ENCODE measurements at regions not wholly inside any gene's neighbourhood (a gene's known extent, or its start where the extent isn't known, plus 50 kb on each side); places are given as distances from the start of the nearest gene placed in this dataset.

DNA sequence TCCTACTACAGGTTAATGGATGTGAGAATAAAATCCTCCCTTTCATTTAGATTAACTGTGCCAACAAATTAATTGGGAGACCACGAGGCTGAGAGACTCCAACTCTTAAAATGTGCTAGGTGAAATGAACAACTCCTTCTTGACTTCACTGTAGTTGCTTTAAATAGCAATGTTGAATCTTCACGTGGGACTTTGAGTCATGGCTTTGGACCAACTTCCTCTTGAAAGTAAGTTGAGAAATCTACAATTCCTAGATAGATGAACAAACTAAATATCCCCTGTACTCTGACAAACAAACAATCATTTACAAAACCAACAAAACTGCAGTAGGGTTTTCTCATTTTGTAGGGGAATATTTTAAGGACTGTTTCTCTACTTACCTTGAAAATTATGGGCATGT, 291.9 kb upstream of the SPRED2 start:
- intact Hi-C loops (cut with DNase I), result no loop called here
- DNase-seq, result no peak

DNA sequence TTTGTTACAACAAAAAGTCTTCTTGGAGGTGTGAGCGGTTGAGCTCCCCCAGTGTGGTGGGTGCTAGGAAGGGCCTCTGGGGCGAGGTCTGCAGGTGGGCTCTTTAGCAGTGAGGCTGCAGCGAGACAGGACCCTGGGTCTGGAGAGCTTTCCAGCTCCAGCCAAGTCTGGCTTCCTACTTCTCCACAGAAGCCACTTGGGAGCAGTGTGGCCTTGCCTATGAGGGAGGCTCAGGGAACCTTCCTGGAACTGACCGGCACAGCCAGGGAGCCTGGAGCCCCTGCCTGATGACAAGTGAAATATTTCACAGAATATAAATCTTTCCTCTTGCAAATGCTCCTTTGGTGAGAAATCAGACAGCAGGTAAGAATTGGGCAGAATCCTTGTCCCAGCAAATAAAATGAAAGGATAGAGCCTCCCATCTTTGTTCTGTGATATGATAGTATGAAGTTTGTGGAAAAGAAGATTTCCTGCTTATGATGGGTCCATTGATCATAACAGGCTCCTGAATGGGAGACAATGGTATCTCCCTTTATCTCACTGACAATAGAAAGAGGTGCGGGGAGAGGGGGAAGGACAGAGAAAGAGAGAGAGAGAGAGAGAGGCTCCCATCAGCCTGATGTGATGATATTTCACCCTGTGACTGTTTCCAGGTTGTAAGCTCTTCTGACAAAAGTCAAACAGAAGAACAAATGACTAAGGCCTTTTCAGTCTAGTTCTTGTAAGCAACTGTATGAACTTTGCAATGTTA, 289.8 kb upstream of the SPRED2 start:
- intact Hi-C loops (cut with DNase I), result no loop called here

DNA sequence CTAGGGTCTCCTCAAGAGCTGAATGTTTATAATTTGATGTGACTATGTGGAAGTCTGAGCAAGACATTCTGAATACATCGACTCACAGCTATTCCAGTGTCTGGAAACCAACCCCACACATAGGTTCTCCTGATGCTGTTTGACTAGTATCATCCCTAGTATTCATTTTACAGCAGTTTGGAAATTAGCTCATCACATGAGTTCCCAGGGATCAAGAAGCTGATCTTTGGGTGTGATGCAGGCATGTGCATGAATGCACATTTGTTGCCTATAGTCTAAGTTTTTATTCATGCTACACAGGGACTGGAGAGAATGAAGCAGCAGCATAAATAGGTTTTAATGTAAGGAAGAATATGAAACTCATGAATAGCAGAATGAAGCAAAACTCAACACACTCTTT, 284.3 kb upstream of the SPRED2 start:
- intact Hi-C loops (cut with DNase I), result no loop called here
- DNase-seq, result no peak

More for the DNA sequence above, 289.8 kb upstream of the SPRED2 start:
- peak in 6 of 10 donors; percentile 9 to 88 (median 12) for DNase-seq

DNA sequence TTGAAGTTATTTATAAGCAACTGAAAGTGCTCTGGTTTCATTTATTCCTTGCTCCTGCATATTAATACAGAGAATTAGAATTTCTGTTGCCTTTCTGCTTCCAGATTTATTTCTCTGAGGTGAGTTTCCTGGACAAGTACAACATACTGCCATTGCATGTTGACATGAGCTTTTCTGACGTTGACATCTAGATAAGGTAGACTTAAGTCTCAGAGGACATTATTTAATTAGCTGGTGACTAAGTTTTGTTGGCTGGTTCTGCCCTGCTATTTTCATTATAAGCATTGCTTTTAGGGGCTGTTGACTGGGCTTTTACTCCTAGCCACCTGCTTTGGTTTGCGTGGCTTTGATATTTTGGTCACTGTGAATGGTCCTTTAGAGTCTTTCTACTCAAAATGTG, 282.9 kb upstream of the SPRED2 start:
- DNase-seq, result no peak
- intact Hi-C loops (cut with DNase I), result no loop called here

DNA sequence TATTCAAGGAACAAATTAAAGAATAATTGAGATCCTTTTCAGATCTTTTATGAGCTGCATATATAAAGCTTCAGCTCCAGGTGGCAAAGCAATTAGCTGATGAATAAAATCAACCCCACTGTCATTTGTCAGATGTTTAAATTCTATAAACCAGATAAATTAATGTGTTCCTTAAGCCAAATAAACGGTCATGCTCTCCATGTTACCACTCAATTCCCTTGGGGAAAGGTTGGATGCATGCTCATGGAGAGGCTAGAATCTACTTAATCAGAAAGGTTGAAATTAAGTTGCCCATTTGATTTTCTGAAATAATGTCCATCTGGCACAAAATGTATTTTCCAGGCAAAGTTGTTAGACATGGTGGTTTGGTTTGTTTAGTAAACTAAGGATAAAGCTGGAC, 282.5 kb upstream of the SPRED2 start:
- no peak for DNase-seq
- intact Hi-C loops (cut with DNase I), result no loop called here

DNA sequence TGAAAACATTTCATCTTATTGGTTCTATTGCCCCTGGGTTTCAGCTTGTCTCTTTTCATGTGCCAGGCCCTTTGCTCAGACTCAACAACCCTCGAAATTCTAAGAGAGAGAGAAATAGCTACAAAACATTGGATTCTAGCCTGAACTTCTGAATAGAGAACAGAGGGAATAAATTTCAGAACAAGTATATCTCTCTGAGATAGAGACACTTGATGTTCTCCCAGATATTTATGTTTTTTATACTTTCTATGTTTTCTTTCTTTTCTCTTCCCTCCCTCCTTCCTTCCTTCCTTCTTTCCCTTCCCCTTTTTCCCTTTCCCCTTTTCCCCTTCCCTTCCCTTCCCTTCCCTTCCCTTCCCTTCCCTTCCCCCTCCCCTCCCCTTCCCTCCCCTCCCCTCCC, 279.5 kb upstream of the SPRED2 start:
- intact Hi-C loops (cut with DNase I), result no loop called here
- no peak for DNase-seq

DNA sequence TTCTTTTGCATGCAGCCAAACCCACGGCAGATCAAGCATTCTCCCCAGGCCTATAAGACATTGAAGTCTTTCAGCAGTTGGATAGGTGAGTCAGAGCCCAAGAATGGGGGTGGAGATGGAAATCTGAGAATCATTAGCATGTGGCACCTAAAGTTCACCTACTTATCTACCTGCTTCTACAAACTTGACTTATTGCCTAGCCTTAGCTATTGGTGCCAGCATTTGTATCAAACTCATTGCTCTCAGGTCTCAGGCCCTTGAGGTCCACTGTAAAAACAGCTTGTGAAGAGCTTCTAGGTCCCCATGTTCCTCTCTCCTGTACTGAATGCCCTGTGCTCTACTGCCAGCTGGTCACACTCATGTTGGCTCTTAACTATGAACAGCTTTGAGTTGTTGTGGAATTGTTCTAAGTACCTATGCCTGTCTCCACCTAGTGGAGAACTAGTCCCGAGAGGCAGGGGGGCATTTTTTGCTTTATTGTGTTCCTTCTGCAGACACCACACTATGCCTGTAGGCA, 278.4 kb upstream of the SPRED2 start:
- intact Hi-C loops (cut with DNase I), result no loop called here
- no peak for DNase-seq

DNA sequence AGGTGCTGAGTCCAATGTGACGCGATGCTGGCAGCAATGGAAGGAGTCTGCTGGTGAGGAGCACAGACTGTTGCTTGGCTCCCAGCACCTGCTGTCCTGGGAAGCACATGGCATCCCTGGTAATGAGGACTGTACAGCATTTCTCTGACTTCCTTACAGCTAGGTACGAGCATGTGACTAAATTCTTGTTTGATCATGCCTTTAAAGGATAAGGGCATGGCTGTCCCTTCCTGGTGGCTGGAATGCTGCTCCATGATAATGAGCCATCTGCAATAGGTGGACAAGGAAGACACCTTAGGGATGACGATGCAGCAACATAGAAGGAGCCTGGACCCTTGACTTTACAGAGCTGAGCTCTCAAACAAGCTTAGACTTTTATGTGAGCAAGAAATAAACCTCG, 278.0 kb upstream of the SPRED2 start:
- DNase-seq, result no peak
- intact Hi-C loops (cut with DNase I), result no loop called here

DNA sequence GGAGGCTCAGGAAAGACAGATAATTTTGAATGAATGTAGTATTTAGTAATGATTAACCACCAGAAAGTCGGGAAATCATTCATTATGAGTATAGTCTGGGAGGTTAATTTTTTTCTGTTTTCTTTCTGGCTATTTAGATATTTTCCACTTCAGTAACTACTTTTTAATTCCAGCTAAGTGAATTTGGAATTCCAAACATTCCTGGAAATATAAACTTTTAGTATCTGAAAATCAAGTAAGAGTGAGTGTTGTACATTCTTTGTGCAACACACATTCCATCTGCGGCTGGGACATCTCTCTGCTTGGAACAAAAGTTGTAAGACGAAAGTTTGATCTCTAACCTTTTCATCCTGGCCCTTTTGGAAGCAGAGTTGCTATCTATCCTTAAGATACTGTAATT, 275.7 kb upstream of the SPRED2 start:
- no peak for DNase-seq
- intact Hi-C loops (cut with DNase I), result no loop called here

DNA sequence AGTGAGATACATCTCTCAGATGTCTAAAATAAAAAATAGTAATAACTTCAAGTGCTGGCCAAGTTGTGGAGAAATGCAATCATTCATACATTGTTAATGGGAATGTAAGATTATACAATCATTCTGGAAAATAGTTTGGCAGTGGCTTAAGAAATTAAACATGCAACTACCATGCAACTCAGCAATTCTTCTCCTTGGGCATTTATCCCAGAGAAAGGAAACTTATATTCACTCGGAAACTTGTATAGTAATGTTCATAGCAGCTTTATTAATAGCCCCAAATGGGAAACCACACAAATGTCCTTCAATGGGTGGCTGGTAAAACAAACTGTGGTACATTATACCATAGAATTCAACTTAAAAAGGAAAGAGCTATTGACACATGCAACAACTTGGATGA, 274.0 kb upstream of the SPRED2 start:
- intact Hi-C loops (cut with DNase I), result no loop called here
- no peak for DNase-seq

DNA sequence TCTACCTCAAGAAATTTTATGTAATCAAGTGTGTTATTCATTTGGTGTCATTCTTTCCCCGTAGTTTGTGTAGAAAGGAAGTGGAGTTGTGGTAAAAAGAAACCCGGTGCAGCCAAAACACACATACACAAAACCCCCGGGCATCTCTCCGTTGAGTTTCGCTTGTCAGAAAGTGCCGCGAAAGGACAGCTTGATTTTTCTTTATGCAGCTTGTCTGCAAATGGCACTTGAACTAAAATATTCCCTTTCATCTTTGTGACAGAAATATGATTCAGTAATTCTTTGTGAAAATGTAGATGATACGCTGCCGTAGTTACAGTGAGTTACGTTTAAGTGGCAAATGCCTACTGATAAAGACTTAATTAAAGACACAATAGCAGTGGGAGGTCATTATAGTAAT, 268.8 kb upstream of the SPRED2 start:
- intact Hi-C loops (cut with DNase I), result no loop called here
- DNase-seq, result no peak

DNA sequence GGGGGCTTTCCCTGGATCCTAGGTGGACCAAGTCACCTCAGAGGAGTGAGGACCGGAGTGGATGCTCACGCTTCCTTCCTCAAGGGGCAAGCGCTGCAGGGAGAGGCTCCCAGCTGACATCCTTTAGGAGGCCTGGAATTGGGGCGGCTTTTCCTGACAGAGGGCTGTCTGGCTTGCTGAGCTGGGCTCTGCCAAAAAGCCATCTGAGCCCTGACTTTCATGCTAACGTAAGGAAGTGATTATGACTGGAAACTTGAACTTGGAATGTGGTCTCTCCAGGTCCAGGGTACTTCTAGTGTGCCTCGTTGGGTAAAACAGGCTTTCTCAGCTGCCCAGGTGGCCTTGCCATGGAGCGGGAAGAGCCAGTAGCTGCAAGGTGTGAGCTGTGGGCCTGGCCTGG, 268.3 kb upstream of the SPRED2 start:
- intact Hi-C loops (cut with DNase I), result no loop called here
- no peak for DNase-seq

DNA sequence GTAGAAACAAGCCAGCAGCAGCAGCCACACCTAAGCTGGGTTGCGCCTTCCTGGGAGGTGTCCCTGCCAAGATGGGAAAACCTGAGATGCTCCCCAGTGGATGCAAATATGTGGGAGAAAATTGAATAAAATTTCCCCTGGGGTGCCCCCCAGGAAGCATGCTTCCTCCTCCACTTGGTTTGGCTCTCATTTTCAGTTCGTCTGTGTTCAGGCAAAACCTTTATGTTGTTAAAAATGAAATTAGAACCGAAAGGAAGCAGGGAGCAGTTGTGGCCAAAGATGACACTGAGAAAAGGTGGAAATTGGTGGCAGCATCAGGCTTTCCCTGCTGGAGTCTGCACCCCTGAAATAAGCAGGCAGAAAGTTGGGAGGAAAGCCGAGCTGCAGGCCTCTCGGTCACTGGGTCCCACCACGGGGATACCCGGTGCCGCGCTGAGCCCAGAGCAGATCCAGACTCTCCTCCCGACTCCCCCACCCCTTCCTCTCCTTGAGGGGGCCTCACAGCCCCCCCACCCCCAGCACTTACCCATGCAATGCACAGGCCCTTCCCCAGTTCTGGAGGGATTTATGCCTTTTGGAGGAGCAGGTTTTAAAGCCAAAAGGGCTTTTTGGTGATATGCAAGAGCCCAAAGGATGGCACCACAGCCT, 267.7 kb upstream of the SPRED2 start:
- intact Hi-C loops (cut with DNase I), result no loop called here
- peak in 1 of 10 donors; percentile 75 for DNase-seq

DNA sequence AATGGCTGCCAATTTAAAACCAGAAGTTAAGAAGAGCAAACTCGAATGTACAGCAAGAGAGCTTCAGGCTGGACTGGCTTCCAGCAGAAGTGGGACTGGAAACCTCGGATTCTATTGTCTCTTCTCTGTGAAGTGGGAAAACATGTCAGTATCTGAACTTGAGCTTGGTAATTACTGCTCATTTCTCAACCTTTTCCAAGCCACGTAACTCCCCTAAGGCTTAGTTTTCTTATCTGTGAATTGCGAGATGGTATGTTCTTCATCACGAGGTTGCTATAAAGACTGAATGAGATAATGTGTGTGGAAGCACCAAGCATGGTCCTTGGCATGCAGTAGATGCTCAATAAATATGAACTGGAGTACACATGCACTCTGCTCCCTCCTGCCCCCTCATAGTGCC, 259.4 kb upstream of the SPRED2 start:
- DNase-seq, result no peak

DNA sequence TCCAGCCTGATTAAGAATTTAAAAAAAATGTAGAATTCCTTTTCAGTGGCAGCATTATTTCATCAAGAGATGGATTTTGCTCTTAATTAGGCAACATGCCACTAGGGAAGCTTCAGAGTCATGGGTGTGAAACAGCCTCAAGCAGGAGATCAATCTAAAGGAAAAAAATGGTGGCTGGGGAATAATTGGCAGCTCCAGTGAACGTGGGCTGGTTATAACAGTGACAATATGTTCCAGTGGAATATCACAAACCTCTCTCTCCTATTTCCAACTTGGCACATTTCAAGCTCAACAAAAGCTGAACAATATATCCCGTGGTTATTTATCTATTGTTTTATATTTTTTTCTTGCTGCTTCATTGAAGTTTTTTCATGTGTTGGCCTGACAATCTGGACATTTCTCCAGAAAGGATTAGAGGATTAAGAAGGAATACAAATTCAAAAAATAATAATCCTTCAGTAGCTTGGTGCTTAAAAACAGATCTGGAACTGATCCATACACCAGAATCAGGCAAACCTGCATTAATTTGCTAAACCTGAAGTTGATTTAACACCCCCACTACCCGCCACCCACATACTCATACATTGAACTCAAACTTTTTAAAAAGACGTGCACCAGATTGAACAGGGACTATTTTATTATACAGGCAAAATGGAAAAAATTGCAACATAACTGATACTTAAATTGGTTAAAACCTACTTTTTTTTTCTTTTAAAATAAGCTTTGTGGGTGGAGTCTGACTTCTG, 255.9 kb upstream of the SPRED2 start:
- intact Hi-C loops (cut with DNase I), result no loop called here

More for the DNA sequence above, 259.4 kb upstream of the SPRED2 start:
- intact Hi-C loops (cut with DNase I), result no loop called here

DNA sequence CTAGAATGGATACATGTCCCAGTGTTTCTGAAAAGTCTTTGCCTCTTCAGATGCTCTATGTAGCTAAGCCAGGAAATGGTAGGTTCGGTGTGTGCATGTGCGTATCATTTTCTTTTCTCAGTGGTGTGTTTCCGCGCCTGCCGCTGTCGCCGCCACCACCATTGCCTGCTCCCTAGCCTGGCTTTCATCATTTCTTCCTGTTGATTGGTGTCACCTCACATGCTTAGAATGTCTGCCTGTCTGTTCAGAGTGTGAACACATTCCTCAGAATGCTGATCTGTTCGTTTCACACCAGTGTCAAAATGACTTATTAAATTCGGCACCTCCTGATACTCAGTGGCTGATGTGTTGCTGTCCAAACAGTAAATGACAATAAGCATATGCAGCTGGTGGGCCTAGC, 255.2 kb upstream of the SPRED2 start:
- no peak for DNase-seq

More for the DNA sequence above, 255.9 kb upstream of the SPRED2 start:
- DNase-seq, result no peak

DNA sequence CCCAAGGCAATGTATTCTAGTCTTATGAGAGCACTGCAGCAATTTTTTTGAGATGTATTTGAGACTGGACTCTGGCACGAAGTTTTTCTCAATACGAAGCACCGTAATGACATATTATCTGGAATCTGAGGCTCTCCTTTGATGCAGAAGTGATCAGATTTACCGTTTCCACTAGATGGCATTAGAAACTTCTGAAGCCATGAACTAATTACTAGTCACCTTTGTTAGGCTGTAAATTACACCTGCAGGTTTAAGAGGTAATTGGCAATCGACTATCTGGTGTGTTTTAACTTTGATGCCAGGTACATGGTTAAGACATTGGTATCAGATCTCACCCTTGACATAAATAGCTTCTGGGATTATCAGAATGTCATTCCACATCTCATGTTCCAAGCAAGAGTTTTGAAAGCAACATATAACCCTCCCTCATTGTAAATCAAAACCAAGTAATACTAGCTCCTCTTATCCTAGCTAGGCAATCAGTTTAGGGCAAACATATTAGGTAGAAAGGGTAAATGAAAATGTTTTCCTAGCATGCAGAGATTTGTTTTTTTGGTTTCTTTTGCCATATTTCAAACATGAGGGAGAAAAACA, 254.6 kb upstream of the SPRED2 start:
- no peak for DNase-seq
- intact Hi-C loops (cut with DNase I), result no loop called here

More for the DNA sequence above, 255.2 kb upstream of the SPRED2 start:
- intact Hi-C loops (cut with DNase I), result no loop called here

DNA sequence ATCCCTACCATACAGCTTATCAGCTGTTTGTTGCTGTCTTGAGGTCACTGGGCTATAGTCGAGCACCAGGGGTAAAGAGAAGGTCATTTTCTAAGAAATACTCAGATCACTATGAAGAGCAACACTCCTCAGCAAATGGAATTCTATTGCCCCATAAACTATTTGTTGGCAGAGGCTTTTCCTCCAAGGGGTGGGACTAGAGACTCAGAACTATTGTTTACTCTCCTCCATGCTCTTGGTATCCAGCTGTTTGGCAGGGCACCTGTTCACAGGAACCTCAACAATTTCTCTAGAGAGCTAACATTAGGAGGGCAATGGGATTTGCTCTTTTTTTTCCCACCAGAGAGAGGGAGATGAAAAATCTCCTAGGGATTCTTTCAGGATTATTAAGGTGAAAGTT, 249.1 kb upstream of the SPRED2 start:
- no peak for DNase-seq
- intact Hi-C loops (cut with DNase I), result no loop called here

DNA sequence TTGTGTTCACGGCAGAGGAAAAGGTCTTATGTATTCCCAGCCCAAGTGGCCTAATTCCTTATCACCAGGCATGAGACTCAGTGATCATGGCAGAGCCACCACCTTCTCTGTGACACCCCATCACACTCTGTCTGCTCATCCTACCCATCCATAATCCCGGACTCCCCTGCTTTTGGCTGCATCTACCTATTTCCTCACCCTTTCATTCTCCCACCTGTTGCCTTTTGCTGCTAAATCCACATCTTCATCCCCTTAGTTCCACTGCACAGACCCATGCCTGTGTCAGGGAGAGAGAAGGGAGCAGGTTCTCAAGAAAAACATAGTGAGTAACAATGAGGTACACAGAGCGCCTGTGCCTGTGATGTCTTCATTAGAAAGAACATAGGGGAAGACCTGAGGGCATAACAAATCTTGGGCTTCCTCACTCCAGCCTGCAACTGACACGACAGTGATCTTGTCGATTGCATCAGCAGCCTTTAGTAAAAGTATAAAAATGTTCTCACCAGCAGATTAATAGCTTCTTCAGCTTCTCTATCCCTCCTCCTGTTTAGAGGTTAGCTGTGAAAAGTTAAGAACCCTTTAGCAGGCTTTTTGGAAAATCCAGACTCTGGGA, 246.5 kb upstream of the SPRED2 start:
- DNase-seq, result no peak
- intact Hi-C loops (cut with DNase I), result no loop called here

DNA sequence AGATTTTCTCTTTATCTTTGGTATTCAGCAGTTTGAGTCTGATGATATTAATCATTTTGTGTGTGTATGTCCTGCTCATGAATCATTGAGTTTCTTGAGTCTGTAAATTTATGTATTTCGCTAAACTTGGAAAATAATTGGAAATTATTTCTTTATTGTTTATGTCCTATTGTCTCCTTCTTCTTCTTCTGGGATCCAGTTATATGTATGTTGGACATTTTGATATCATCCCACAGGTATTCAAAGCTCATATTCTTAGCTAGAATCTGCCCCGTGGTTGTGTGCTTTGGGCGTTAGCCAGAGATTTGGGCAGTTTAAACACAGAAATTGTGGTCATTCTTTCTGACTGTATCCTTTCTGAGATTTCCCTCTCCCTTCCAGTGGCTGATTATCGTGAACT, 243.0 kb upstream of the SPRED2 start:
- intact Hi-C loops (cut with DNase I), result no loop called here
- DNase-seq, result no peak

Data from posterior cingulate gyrus (tissue), 11 donors.